Stimulated activated memory B cell treated with anti-CD40 and anti-IgM and Interleukin-4, amounts not matched to agents 10 μg/mL and 1 μg/mL and 100 μg/mL, for 72 hours (primary cell): ENCODE measurements at regions not wholly inside any gene's neighbourhood (a gene's known extent, or its start where the extent isn't known, plus 50 kb on each side); places are given as distances from the start of the nearest gene placed in this dataset.
"Not testable (repeated sequence)": the region's sequence is repeated elsewhere in the genome, so short reads cannot be mapped to it uniquely, and the experiment has no call there.

Source experiments
- ATAC-seq: fragments of 150-1000 bp; cut with Tn5 transposase; 2 replicates; pipeline ENCODE4 v1.10.0; 2021
- H3K27ac Mint-ChIP-seq: one replicate; pipeline ENCODE4 v1.8.0; 2022; ENCODE audit warnings: mild to moderate bottlenecking, mixed read lengths
- H3K27me3 Mint-ChIP-seq: one replicate; pipeline ENCODE4 v1.8.0; 2022; ENCODE audit warnings: mixed read lengths
- H3K36me3 Mint-ChIP-seq: one replicate; pipeline ENCODE4 v1.8.0; 2022; ENCODE audit warnings: mixed read lengths
- H3K4me1 Mint-ChIP-seq: one replicate; pipeline ENCODE4 v1.8.0; 2022; ENCODE audit warnings: mixed read lengths
- H3K4me3 Mint-ChIP-seq: one replicate; pipeline ENCODE4 v1.8.0; 2022; ENCODE audit warnings: mild to moderate bottlenecking, moderate library complexity, mixed read lengths
- H3K9me3 Mint-ChIP-seq: one replicate; pipeline ENCODE4 v1.8.0; 2022; ENCODE audit warnings: mixed read lengths

DNA sequence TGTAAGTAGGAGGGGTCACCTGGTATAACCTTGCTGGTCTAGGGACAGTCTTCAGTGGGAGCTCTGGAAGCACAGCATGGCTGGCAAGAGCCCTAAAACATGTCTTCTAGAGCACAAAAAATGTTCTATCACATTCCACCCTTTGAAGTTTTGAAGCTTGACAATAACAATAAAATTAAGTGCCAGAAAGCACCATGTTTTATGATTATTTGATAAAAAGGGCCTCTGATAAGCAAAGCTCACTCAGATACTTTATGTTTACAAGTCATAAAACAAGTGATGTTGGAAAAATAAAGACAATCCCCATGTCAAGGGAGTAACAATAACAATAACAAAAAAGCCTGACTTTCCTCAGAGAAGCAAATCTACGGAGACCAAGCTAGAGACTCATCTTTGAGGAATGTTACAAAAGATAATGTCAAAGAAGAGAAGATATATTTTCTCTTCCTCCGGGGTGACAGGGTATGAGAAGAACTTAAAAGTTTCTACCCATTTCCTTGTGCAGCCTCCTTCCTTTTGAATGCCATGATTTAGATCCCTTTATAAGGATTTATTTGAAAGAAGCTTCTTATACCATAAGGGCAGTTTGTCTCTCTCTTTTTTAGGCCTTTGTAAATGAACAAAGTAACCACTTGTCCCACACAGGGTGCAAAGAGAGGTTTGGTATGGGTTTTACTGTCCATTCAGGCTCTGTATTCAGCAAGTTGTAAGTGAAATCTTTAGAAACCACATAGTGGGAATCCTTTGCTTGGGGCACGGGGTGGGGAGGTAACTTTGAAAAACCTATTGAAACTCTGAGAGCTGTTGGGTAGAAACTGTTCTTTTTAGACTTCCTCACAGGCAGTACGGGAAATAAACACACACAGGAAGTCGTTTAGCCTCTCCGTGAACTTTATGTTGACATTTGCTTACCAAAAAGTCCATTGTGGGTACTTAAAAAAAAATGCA, 109.6 kb upstream of the RBMS3 start:
- no peaks in the 10 kb centered on the region for H3K27me3 Mint-ChIP-seq
- H3K4me1 Mint-ChIP-seq = no peaks in the 10 kb centered on the region
- no peak overlapping the region for H3K4me3 Mint-ChIP-seq
- peaks cover 5% of the 10 kb centered on the region for H3K9me3 Mint-ChIP-seq
- ATAC-seq = no peak
- H3K27ac Mint-ChIP-seq = no peak overlapping the region
- no peaks in the 10 kb centered on the region for H3K36me3 Mint-ChIP-seq

GRCh38 chr3:29176501-29176900, 104.4 kb upstream of the RBMS3 start:
- Mint-ChIP-seq H3K27ac (no peak overlapping the region), H3K9me3 (peaks cover 5% of the 10 kb centered on the region), H3K27me3 (no peaks in the 10 kb centered on the region), H3K36me3 (no peaks in the 10 kb centered on the region), H3K4me1 (no peaks in the 10 kb centered on the region), H3K4me3 (no peak overlapping the region)
- ATAC-seq = no peak

- Mint-ChIP-seq H3K27me3 (no peaks in the 10 kb centered on the region), H3K4me3 (no peak overlapping the region), H3K4me1 (no peaks in the 10 kb centered on the region), H3K9me3 (peaks cover 2% of the 10 kb centered on the region), H3K27ac (no peak overlapping the region), H3K36me3 (no peaks in the 10 kb centered on the region)
- ATAC-seq = no peak
Observed at GRCh38 chr3:29178809-29179793, 101.8 kb upstream of the RBMS3 start.

- no peak for ATAC-seq
- no peaks in the 10 kb centered on the region for H3K27me3 Mint-ChIP-seq
- H3K27ac Mint-ChIP-seq = no peak overlapping the region
- H3K36me3 Mint-ChIP-seq = no peaks in the 10 kb centered on the region
- H3K9me3 Mint-ChIP-seq = peaks cover 2% of the 10 kb centered on the region
- no peaks in the 10 kb centered on the region for H3K4me1 Mint-ChIP-seq
- H3K4me3 Mint-ChIP-seq = no peak overlapping the region
Observed at GRCh38 chr3:29181149-29181780, 99.6 kb upstream of the RBMS3 start.

GRCh38 chr3:29181872-29182271, 99.0 kb upstream of the RBMS3 start:
- H3K27ac Mint-ChIP-seq = no peak overlapping the region

GRCh38 chr3:29182828-29183227, 98.0 kb upstream of the RBMS3 start:
- H3K36me3 Mint-ChIP-seq, H3K27ac Mint-ChIP-seq, H3K9me3 Mint-ChIP-seq, H3K4me3 Mint-ChIP-seq, ATAC-seq, H3K4me1 Mint-ChIP-seq, H3K27me3 Mint-ChIP-seq: not testable (repeated sequence)

More at GRCh38 chr3:29181872-29182271, 99.0 kb upstream of the RBMS3 start:
- no peak overlapping the region for H3K4me3 Mint-ChIP-seq
- peaks cover 2% of the 10 kb centered on the region for H3K9me3 Mint-ChIP-seq
- no peaks in the 10 kb centered on the region for H3K4me1 Mint-ChIP-seq
- H3K36me3 Mint-ChIP-seq = no peaks in the 10 kb centered on the region
- no peaks in the 10 kb centered on the region for H3K27me3 Mint-ChIP-seq
- ATAC-seq = no peak

DNA sequence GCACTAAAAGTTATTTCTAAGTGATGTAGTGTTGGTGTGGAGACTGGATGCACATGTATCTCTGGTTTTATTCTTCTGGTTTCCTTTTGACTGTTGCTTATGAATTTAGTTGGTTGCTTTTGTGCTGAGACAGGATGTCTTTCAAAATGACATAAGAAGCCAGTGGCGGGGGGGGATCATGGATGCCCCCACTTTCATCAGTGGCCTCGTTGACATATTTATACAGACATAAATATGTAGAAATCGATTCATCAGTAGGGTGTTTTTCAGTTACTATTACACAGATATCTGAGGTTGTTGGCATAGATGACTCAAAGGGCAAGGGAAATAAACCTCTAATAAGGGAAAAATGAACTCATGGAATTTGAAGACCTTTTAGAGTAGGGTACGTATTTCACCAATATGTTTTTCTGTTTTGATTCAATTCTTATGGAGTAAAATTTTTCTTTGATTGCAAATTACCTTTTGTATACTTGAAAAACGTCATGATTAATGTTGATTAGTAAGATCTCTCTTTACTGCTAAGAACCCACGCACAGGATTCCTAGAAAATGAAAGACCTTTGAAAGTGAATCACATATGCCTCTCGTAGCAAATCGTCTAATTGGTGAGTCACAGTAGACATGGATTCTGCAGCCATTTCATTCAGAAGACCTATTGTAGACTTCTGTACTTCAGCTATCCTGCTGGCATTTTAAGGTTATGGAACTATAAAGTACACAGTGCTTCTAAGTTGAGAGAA, 97.4 kb upstream of the RBMS3 start:
- H3K9me3 Mint-ChIP-seq = peaks cover 2% of the 10 kb centered on the region
- no peaks in the 10 kb centered on the region for H3K27me3 Mint-ChIP-seq
- no peak overlapping the region for H3K27ac Mint-ChIP-seq
- no peaks in the 10 kb centered on the region for H3K36me3 Mint-ChIP-seq
- H3K4me3 Mint-ChIP-seq = no peak overlapping the region
- no peak for ATAC-seq
- no peaks in the 10 kb centered on the region for H3K4me1 Mint-ChIP-seq

DNA sequence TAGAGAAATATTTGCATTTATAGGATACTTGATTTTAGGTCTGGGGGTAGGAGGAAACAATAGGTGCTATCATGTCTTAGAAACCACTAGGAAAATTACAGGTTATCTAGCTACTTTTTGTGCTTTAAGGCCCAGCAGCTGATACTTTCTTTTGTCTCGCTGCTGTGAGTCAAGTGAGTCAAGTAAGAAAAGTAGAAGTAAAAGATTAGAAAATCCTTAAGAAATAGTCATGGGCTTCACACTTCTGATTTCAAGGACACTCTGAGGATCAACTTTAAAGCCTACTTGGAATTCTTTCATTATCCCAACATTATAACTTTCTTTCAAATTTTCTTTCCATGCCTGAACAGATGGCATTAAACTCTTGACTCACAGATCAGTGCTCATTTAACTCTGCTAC, 95.2 kb upstream of the RBMS3 start:
- no peak overlapping the region for H3K27ac Mint-ChIP-seq
- H3K27me3 Mint-ChIP-seq = no peaks in the 10 kb centered on the region
- no peaks in the 10 kb centered on the region for H3K9me3 Mint-ChIP-seq
- no peaks in the 10 kb centered on the region for H3K4me1 Mint-ChIP-seq
- no peak overlapping the region for H3K4me3 Mint-ChIP-seq
- no peak for ATAC-seq
- no peaks in the 10 kb centered on the region for H3K36me3 Mint-ChIP-seq

- H3K27ac Mint-ChIP-seq = no peak overlapping the region
- no peaks in the 10 kb centered on the region for H3K4me1 Mint-ChIP-seq
- no peak for ATAC-seq
- no peak overlapping the region for H3K4me3 Mint-ChIP-seq
- no peaks in the 10 kb centered on the region for H3K27me3 Mint-ChIP-seq
- peaks cover 3% of the 10 kb centered on the region for H3K9me3 Mint-ChIP-seq
- no peaks in the 10 kb centered on the region for H3K36me3 Mint-ChIP-seq
Observed at GRCh38 chr3:29186131-29186599, 94.7 kb upstream of the RBMS3 start.

- Mint-ChIP-seq H3K27ac (no peak overlapping the region), H3K4me1 (no peaks in the 10 kb centered on the region), H3K36me3 (no peaks in the 10 kb centered on the region), H3K9me3 (peaks cover 3% of the 10 kb centered on the region), H3K27me3 (no peaks in the 10 kb centered on the region), H3K4me3 (no peak overlapping the region)
- no peak for ATAC-seq
Observed at GRCh38 chr3:29186982-29187725, 93.7 kb upstream of the RBMS3 start.

GRCh38 chr3:29189328-29189727, 91.5 kb upstream of the RBMS3 start:
- no peaks in the 10 kb centered on the region for H3K4me1 Mint-ChIP-seq

GRCh38 chr3:29194139-29194538, 86.7 kb upstream of the RBMS3 start:
- Mint-ChIP-seq H3K27me3 (no peaks in the 10 kb centered on the region), H3K4me3 (no peak overlapping the region), H3K36me3 (no peaks in the 10 kb centered on the region), H3K9me3 (peaks cover 9% of the 10 kb centered on the region), H3K27ac (no peak overlapping the region), H3K4me1 (no peaks in the 10 kb centered on the region)
- no peak for ATAC-seq

More at GRCh38 chr3:29189328-29189727, 91.5 kb upstream of the RBMS3 start:
- Mint-ChIP-seq H3K36me3 (no peaks in the 10 kb centered on the region), H3K9me3 (peaks cover 6% of the 10 kb centered on the region), H3K27ac (no peak overlapping the region), H3K27me3 (no peaks in the 10 kb centered on the region), H3K4me3 (no peak overlapping the region)
- no peak for ATAC-seq

GRCh38 chr3:29195056-29195455, 85.8 kb upstream of the RBMS3 start:
- H3K9me3 Mint-ChIP-seq = peaks cover 9% of the 10 kb centered on the region
- H3K27me3 Mint-ChIP-seq = no peaks in the 10 kb centered on the region
- H3K36me3 Mint-ChIP-seq = no peaks in the 10 kb centered on the region
- no peak overlapping the region for H3K27ac Mint-ChIP-seq
- no peak for ATAC-seq
- no peak overlapping the region for H3K4me3 Mint-ChIP-seq
- no peaks in the 10 kb centered on the region for H3K4me1 Mint-ChIP-seq

DNA sequence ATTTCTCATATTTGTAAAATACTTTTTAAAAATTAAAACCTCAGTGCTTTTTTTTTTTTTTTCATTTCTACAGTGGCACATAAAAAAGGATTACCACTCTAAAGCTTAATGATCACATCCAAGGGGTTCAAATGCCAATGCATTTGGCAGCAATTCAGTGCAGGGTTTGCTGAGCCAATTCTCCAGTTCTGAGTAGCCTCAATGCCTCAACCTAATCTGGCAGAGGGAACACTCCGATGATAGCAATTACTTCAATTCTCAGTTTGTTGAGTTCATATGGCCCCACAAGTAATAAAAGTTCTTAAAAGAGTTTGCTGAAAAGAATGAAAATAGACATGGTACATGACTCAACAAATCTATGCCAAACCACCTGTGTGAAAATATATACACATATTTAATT, 79.3 kb upstream of the RBMS3 start:
- H3K4me1 Mint-ChIP-seq = no peaks in the 10 kb centered on the region
- H3K4me3 Mint-ChIP-seq = no peak overlapping the region
- H3K27ac Mint-ChIP-seq = no peak overlapping the region
- no peaks in the 10 kb centered on the region for H3K9me3 Mint-ChIP-seq
- no peaks in the 10 kb centered on the region for H3K36me3 Mint-ChIP-seq
- no peaks in the 10 kb centered on the region for H3K27me3 Mint-ChIP-seq
- no peak for ATAC-seq
